Testis (tissue), 2 donors: ENCODE measurements at regions not wholly inside any gene's neighbourhood (a gene's known extent, or its start where the extent isn't known, plus 50 kb on each side); places are given as distances from the start of the nearest gene placed in this dataset.

Experiments
- DNase-seq: peaks from one replicate; pipeline ENCODE4 v3.0.0-alpha.2; 2019
- H3K27ac ChIP-seq, 2 donors: fragments of 200-600 bp; sonication (generic); one replicate each; pipeline ENCODE4 v1.5.1; 2019
- H3K27me3 ChIP-seq: fragments of 200-600 bp; sonication (generic); one replicate; pipeline ENCODE4 v1.5.1; 2019
- H3K36me3 ChIP-seq: fragments of 200-600 bp; sonication (generic); one replicate; pipeline ENCODE4 v1.5.1; 2017; ENCODE audit warnings: low read depth; ENCODE audit errors: missing control alignments
- H3K4me1 ChIP-seq: fragments of 200-600 bp; sonication (generic); one replicate; pipeline ENCODE4 v1.5.1; 2019
- H3K4me3 ChIP-seq, 2 donors: fragments of 200-600 bp; sonication (generic); one replicate each; pipeline ENCODE4 v1.5.1; 2017 to 2019
- H3K9me3 ChIP-seq: fragments of 200-600 bp; sonication (generic); one replicate; pipeline ENCODE4 v1.5.1; 2017
- CTCF ChIP-seq, 3 experiments: fragments of 450-650 bp in 2 of 3; fragments of 200-600 bp in 1 of 3; sonication (generic) in 1 of 3; IDR thresholded peaks; one replicate each; pipeline ENCODE4 v1.5.1; 2016 to 2019; ENCODE audit warnings: antibody characterized with exemption in 3 of 3, mild to moderate bottlenecking in 2 of 3, moderate library complexity in 1 of 3
- POLR2A ChIP-seq: fragments of 450-650 bp; IDR thresholded peaks from one replicate; pipeline ENCODE4 v1.6.1; 2017; ENCODE audit warnings: antibody characterized with exemption, mild to moderate bottlenecking, moderate library complexity
- WGBS, 2 donors: methylation state at CpG; one replicate each; pipeline ENCODE4 v1.1.5; 2018; 5-methylcytosine and 5-hydroxymethylcytosine counted together
- intact Hi-C: fragments of 100-400 bp; cut with DNase I; formaldehyde crosslinking; loops from one replicate; pipeline ENCODE4 v1.15.1; 2023; ENCODE audit warnings: low total_unique reads

GRCh38 chr2:138205281-138205680, 241.0 kb downstream of the HNMT start:
- H3K4me1 ChIP-seq = no peaks in the 10 kb centered on the region
- TF ChIP-seq POLR2A (no peak), CTCF (IDR thresholded peaks at IDR 0.05) (no peak)
- DNase-seq = no peak
- no peak overlapping the region for H3K4me3 ChIP-seq
- 95 to 96% methylated on average over 1 of the region's 1 CpG for WGBS, 2 donors
- no peaks in the 10 kb centered on the region for H3K27me3 ChIP-seq
- intact Hi-C loops = no loop called here
- H3K36me3 ChIP-seq = no peaks in the 10 kb centered on the region
- no peaks in the 10 kb centered on the region for H3K9me3 ChIP-seq
- H3K27ac ChIP-seq = no peak overlapping the region

- 94 to 95% methylated on average over 3 of the region's 3 CpGs for WGBS, 2 donors
- intact Hi-C loops = no loop called here
- H3K27me3 ChIP-seq = no peaks in the 10 kb centered on the region
- H3K36me3 ChIP-seq = no peaks in the 10 kb centered on the region
- H3K27ac ChIP-seq = no peak overlapping the region
- no peak overlapping the region for H3K4me3 ChIP-seq
- no peak for TF ChIP-seq CTCF (IDR thresholded peaks at IDR 0.05)
- TF ChIP-seq POLR2A = no peak
- H3K4me1 ChIP-seq = no peaks in the 10 kb centered on the region
- no peaks in the 10 kb centered on the region for H3K9me3 ChIP-seq
- DNase-seq = no peak
Observed at GRCh38 chr2:138207074-138207930, 243.0 kb downstream of the HNMT start.

- no peaks in the 10 kb centered on the region for H3K36me3 ChIP-seq
- DNase-seq = no peak
- H3K4me3 ChIP-seq = no peak overlapping the region
- no peak for TF ChIP-seq POLR2A
- no peak for TF ChIP-seq CTCF (IDR thresholded peaks at IDR 0.05)
- 89 to 91% methylated on average over 3 of the region's 3 CpGs for WGBS, 2 donors
- H3K27me3 ChIP-seq = no peaks in the 10 kb centered on the region
- H3K4me1 ChIP-seq = no peaks in the 10 kb centered on the region
- H3K27ac ChIP-seq = no peak overlapping the region
- no peaks in the 10 kb centered on the region for H3K9me3 ChIP-seq
- intact Hi-C loops = no loop called here
Observed at GRCh38 chr2:138209009-138209408, 244.7 kb downstream of the HNMT start.

- Histone ChIP-seq H3K27me3 (no peaks in the 10 kb centered on the region), H3K4me3 (no peak overlapping the region), H3K9me3 (no peaks in the 10 kb centered on the region), H3K27ac (no peak overlapping the region), H3K36me3 (no peaks in the 10 kb centered on the region), H3K4me1 (no peaks in the 10 kb centered on the region)
- WGBS, 2 donors = 78 to 89% methylated on average over 2 of the region's 2 CpGs
- intact Hi-C loops = no loop called here
- no peak for DNase-seq
- TF ChIP-seq POLR2A = no peak
- no peak for TF ChIP-seq CTCF (IDR thresholded peaks at IDR 0.05)
Observed at GRCh38 chr2:138210487-138210886, 246.2 kb downstream of the HNMT start.

GRCh38 chr2:138212434-138212833, 248.2 kb downstream of the HNMT start:
- H3K27me3 ChIP-seq = no peaks in the 10 kb centered on the region
- no peak for DNase-seq
- intact Hi-C loops = no loop called here
- no peak overlapping the region for H3K27ac ChIP-seq
- TF ChIP-seq POLR2A = no peak
- TF ChIP-seq CTCF (IDR thresholded peaks at IDR 0.05) = no peak
- WGBS, 2 donors = 76 to 88% methylated on average over 2 of the region's 2 CpGs
- no peaks in the 10 kb centered on the region for H3K9me3 ChIP-seq
- H3K4me1 ChIP-seq = no peaks in the 10 kb centered on the region
- H3K4me3 ChIP-seq = no peak overlapping the region
- H3K36me3 ChIP-seq = no peaks in the 10 kb centered on the region
